Activated CD4-positive, alpha-beta memory T cell treated with anti-CD3 and anti-CD28 coated beads, Interleukin-2, amount 10 ng/mL, durations not matched to agents 7 days and 5 days (primary cell): ENCODE measurements at regions not wholly inside any gene's neighbourhood (a gene's known extent, or its start where the extent isn't known, plus 50 kb on each side); places are given as distances from the start of the nearest gene placed in this dataset.

Experiments used
- CTCF ChIA-PET: fragments of 350-600 bp; sonication (Branson Sonifier 250); formaldehyde crosslinking; loops from one replicate; lab custom pipeline; 2021; ENCODE audit warnings: antibody characterized with exemption, inconsistent platforms; lab: Charles Lee
- POLR2A ChIA-PET: fragments of 350-600 bp; sonication (Branson Sonifier 250); formaldehyde crosslinking; loops from one replicate; lab custom pipeline; 2021; ENCODE audit warnings: antibody characterized with exemption; lab: Charles Lee
- DNase-seq: peaks from one replicate; pipeline ENCODE4 v3.0.0-alpha.2; 2020
- H3K27ac Mint-ChIP-seq: one replicate; pipeline ENCODE4 v1.8.0; 2021; ENCODE audit warnings: mild to moderate bottlenecking, mixed read lengths
- H3K27me3 Mint-ChIP-seq: one replicate; pipeline ENCODE4 v1.8.0; 2021; ENCODE audit warnings: mixed read lengths
- H3K36me3 Mint-ChIP-seq: one replicate; pipeline ENCODE4 v1.8.0; 2021; ENCODE audit warnings: low read depth, mixed read lengths
- H3K4me1 Mint-ChIP-seq: one replicate; pipeline ENCODE4 v1.8.0; 2021; ENCODE audit warnings: mixed read lengths
- H3K4me3 Mint-ChIP-seq: one replicate; pipeline ENCODE4 v1.8.0; 2021; ENCODE audit warnings: mild to moderate bottlenecking, mixed read lengths
- H3K9me3 Mint-ChIP-seq: one replicate; pipeline ENCODE4 v1.8.0; 2021; ENCODE audit warnings: mixed read lengths

DNA sequence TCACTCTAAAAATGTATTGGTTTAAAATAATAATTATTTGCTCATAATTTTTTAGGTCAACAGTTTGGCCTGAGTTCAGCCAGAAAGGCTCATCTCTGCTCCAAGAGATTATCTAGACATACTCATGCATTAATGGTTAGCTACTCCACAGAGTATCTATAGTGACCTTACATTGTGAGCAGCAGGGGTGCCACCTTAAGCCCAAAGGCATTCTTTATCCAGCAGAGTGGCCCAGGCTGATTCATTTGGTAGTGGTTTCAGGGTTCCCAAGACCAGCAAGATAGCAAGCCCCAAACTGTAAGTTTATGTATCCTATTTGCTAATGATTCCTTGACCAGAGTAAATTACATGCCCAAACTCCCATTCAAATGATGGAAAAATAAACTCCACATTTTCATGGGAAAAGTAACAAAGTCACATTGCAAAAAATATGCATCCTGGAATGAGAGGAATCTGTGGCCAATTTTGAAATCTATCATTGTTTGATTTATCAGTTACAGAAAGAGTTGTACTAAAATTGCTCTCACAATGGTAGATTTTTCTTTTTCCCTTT, 182.6 kb upstream of the KCNK2 start:
- ChIA-PET CTCF (no interaction called here), POLR2A (no interaction called here)
- Mint-ChIP-seq H3K27ac (no peak overlapping the region), H3K4me3 (no peak overlapping the region), H3K27me3 (no peaks in the 10 kb centered on the region), H3K36me3 (no peaks in the 10 kb centered on the region), H3K4me1 (no peaks in the 10 kb centered on the region), H3K9me3 (no peaks in the 10 kb centered on the region)
- DNase-seq, result no peak

DNA sequence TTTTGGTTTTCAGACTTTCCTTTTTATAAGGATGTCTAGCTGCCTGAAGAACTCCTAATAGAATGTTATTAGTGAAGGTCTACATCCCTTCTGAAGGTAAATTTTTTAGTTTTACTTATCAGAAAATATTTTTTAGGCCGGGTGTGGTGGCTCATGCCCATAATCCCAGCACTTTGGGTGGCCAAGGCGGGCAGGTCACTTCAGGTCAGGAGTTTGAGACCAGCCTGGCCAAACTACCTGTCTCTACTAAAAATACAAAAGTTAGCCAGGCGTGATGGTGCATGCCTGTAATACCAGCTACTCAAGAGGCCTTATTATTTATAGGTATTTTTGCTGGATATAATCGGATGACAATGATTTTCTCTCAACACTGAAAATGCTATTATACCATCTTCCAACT, 181.9 kb upstream of the KCNK2 start:
- POLR2A ChIA-PET, result no interaction called here

DNA sequence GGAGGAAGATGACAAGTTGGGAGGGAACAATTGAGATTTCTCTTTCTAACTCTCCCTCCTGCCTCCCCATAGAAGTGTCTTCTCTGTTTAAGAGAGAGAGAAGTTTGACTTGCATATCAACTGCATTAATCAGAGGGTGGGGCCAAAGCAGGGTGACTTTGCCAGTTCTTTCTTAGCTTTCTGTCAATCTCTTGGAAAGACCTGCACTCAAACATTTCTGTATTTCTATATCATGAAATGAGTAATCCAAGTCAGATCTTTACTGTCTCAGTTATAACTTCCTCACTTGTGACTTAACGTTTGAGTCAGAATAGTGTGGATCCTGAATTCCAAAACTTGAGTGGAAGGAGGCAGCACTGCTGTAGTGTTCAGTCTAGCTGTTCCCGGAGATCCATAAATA, 180.8 kb upstream of the KCNK2 start:
- Mint-ChIP-seq H3K4me3 (no peak overlapping the region), H3K9me3 (no peaks in the 10 kb centered on the region), H3K4me1 (no peaks in the 10 kb centered on the region), H3K27ac (no peak overlapping the region), H3K27me3 (no peaks in the 10 kb centered on the region), H3K36me3 (no peaks in the 10 kb centered on the region)
- DNase-seq, result no peak
- POLR2A ChIA-PET, result no interaction called here
- CTCF ChIA-PET, result no interaction called here

More for the DNA sequence above, 181.9 kb upstream of the KCNK2 start:
- H3K9me3 Mint-ChIP-seq, result no peaks in the 10 kb centered on the region
- H3K36me3 Mint-ChIP-seq, result no peaks in the 10 kb centered on the region
- no peaks in the 10 kb centered on the region for H3K27me3 Mint-ChIP-seq
- DNase-seq, result no peak
- no peak overlapping the region for H3K27ac Mint-ChIP-seq
- no peak overlapping the region for H3K4me3 Mint-ChIP-seq
- CTCF ChIA-PET, result no interaction called here
- no peaks in the 10 kb centered on the region for H3K4me1 Mint-ChIP-seq

DNA sequence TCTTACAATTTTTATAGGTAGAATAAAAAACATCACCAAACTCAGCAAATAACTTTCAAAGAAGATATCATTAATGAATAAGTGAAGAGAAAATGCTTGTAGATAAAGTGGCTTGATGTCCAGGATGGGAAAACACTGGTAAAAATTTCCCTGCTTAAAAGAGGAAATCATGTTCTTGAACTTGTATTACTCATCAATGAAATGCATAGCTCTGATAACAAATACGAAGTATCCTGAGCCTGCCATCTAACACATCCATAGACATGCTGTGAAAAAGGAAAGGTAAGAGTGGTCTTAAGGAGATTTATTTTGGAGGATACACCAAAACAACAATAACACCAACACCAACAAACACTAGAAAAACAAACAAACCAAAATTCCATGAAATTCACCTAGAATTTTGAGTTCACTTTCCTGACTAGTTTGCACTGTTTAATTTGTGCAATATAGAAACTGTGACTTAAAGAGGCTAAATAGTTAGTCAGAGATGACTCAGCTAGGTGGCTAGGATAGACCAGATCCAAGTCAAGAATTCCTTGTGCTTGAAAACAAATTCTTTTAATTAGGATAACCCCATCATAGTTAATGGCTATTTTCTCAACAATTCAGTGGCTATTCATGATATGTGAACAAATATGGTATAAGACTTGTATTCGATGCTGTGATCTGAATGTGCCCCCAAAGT, 179.8 kb upstream of the KCNK2 start:
- no peaks in the 10 kb centered on the region for H3K36me3 Mint-ChIP-seq
- H3K27me3 Mint-ChIP-seq, result no peaks in the 10 kb centered on the region
- no peak for DNase-seq
- ChIA-PET CTCF (no interaction called here), POLR2A (no interaction called here)
- no peaks in the 10 kb centered on the region for H3K9me3 Mint-ChIP-seq
- H3K4me3 Mint-ChIP-seq, result no peak overlapping the region
- H3K4me1 Mint-ChIP-seq, result no peaks in the 10 kb centered on the region
- H3K27ac Mint-ChIP-seq, result no peak overlapping the region

DNA sequence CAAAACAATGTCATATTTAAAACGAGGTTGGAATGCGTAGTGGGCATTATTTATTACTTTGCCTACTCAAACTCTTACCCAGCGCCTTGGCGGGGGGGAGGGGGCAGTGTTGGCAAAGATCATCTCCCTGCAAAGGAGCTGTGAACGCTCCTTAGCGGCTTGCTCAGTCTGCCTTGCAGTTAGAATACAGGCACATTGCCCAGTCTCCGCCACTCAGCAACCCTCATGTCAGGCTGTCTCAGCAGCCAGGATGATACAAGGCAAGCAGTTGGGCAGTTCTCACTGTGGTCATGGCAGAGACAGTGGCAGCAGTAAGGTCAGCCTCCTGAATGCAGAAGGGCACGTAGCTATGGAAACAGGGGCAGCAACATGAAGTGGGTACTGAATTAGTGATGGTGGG, 170.4 kb upstream of the KCNK2 start:
- no peaks in the 10 kb centered on the region for H3K27me3 Mint-ChIP-seq
- no peaks in the 10 kb centered on the region for H3K4me1 Mint-ChIP-seq
- no peak for DNase-seq
- no peaks in the 10 kb centered on the region for H3K9me3 Mint-ChIP-seq
- POLR2A ChIA-PET, result no interaction called here
- H3K36me3 Mint-ChIP-seq, result no peaks in the 10 kb centered on the region
- no peak overlapping the region for H3K27ac Mint-ChIP-seq
- H3K4me3 Mint-ChIP-seq, result no peak overlapping the region
- CTCF ChIA-PET, result no interaction called here

DNA sequence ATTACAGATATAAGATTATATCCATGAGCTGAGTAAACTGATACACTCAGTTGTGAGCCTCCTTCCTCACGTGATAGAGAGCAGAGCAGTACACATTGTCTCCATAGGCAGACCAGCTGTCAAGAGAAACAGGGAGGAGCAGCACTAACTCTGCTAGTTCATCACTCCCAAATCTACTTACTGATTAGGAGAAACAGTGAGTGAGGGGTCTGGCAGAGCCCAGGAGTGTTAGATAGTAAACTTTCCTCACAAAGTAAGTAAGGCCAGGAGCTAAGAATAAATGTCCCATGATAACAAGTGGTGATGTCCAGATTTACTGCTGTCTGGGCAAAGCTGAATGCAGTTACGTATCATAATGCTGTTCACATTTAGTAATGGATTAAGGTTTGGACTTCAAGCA, 168.6 kb upstream of the KCNK2 start:
- POLR2A ChIA-PET, result no interaction called here
- Mint-ChIP-seq H3K9me3 (no peaks in the 10 kb centered on the region), H3K4me3 (no peak overlapping the region), H3K36me3 (no peaks in the 10 kb centered on the region), H3K27ac (no peak overlapping the region), H3K4me1 (no peaks in the 10 kb centered on the region), H3K27me3 (no peaks in the 10 kb centered on the region)
- CTCF ChIA-PET, result no interaction called here
- no peak for DNase-seq

DNA sequence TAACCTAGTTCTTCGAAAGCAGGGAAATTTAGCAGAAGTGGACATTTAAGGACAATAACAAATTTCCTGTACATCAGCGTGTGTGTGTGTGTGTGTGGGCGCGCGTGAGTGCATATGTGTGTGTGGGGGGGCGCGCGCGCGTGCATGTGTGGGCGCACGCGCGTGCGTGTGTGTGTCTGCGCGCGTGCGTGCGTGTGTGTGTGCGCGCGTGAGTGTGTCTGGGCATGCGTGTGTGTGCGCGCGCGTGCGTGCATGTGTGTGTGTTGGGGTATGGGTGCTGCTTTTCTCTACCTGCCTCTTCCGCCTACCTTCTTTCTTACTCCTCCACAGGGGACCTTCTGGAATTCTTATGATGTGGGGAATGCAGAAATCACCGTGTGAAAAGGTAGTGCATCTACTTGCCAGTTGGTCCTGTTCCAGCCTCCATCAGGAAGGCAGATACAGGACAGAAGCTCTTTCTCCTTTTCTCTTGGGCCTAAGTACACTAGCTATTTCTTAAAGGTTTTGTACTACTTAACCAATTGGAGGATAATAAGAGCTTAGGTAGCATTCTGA, 165.4 kb upstream of the KCNK2 start:
- Mint-ChIP-seq H3K36me3 (no peaks in the 10 kb centered on the region), H3K4me1 (no peaks in the 10 kb centered on the region), H3K9me3 (no peaks in the 10 kb centered on the region), H3K4me3 (no peak overlapping the region), H3K27me3 (no peaks in the 10 kb centered on the region), H3K27ac (no peak overlapping the region)
- ChIA-PET POLR2A (no interaction called here), CTCF (no interaction called here)
- no peak for DNase-seq

DNA sequence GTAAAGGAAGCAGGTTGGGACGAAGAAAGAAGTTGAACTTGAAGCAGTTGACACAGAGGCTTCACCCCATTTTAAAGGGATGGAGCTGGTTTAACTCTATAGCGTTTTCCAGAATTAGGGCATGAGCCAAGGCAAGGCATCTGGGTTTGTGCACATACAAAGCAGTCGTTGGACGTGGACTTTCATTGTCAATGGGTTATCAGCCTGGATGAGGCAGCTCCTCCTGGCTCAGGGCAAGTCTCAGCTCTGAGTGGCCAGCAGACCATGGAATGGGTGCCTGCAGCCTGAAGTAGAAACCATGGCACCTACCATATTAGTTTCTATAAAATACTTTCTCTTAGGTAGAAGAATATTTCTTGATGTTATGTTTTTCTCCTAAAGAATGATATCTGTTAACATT, 163.8 kb upstream of the KCNK2 start:
- Mint-ChIP-seq H3K27ac (no peak overlapping the region), H3K27me3 (no peaks in the 10 kb centered on the region), H3K9me3 (no peaks in the 10 kb centered on the region), H3K4me3 (no peak overlapping the region), H3K4me1 (no peaks in the 10 kb centered on the region), H3K36me3 (no peaks in the 10 kb centered on the region)
- no peak for DNase-seq
- ChIA-PET POLR2A (no interaction called here), CTCF (no interaction called here)

DNA sequence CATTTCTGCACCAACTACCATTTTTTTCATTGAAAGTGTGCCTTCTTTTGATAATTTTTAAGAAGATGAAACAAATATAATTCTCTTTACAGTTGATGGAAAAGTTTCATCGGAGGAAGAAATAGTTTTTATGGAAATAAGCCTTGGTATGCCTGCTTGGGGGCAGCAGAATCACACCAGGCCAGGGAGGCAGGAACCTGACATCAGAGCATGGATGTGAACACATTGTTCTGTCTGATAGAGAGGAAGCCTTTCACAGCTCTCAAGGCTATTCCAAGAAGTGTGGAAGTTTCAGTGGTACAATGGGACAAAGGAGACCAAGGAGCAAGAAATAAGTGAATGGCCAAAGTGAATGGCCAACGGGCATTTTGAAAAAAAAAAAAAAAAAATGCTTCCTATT, 162.2 kb upstream of the KCNK2 start:
- CTCF ChIA-PET, result no interaction called here
- Mint-ChIP-seq H3K9me3 (no peaks in the 10 kb centered on the region), H3K27ac (no peak overlapping the region), H3K36me3 (no peaks in the 10 kb centered on the region), H3K27me3 (no peaks in the 10 kb centered on the region), H3K4me1 (no peaks in the 10 kb centered on the region), H3K4me3 (no peak overlapping the region)
- DNase-seq, result no peak
- POLR2A ChIA-PET, result no interaction called here

DNA sequence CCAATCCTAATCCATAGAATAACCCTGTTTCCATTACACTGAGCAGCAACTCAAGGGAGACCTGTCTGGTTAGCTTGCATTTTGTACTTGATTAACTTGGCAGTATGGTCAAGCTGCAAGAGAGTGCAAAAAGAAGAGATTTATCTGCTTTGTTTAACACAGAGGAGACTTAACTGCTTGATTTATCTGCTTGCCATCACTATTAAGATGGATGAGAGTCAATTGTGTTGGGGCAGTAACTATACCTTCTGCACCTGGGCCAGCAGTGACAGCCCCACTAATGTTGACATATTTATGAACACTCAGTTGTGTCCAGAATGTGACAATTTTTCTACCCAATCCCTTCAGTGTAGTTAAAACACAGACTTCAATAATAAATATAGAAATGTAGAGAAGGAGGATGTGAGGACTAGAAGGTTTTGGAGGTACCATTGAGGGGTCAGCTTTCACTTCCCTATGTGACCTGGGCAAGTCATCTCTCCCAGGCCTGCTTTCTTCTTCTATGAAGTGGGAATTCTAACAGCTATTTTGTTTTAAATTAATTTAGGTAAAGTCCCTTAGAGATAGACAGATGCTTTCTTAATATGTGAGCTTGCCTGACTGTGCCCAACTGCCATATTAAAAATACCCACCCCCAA, 159.1 kb upstream of the KCNK2 start:
- Mint-ChIP-seq H3K4me1 (no peaks in the 10 kb centered on the region), H3K4me3 (no peak overlapping the region), H3K9me3 (no peaks in the 10 kb centered on the region), H3K27ac (no peak overlapping the region), H3K36me3 (no peaks in the 10 kb centered on the region), H3K27me3 (no peaks in the 10 kb centered on the region)
- ChIA-PET CTCF (no interaction called here), POLR2A (no interaction called here)
- no peak for DNase-seq

DNA sequence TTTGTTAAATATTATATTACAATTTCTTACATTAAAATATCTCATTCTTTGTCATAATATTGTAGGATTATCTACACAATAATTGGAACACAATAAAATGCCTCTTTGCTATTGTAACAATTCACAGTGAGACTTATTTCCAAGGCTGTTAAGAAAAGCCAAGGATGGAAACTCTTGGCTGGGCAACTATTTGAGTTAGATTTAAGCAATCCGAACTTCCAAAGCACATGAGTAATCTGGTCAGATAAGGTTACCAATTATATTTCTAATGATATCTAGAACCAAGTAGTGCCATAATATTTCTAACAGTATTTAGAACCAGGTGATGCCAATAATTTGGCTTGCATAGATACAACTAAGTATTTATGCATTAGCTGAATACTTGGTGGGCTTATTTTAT, 154.7 kb upstream of the KCNK2 start:
- ChIA-PET POLR2A (no interaction called here), CTCF (no interaction called here)
- H3K36me3 Mint-ChIP-seq, result no peaks in the 10 kb centered on the region
- H3K4me1 Mint-ChIP-seq, result no peaks in the 10 kb centered on the region
- H3K27me3 Mint-ChIP-seq, result no peaks in the 10 kb centered on the region
- DNase-seq, result no peak
- no peak overlapping the region for H3K4me3 Mint-ChIP-seq
- H3K9me3 Mint-ChIP-seq, result no peaks in the 10 kb centered on the region
- no peak overlapping the region for H3K27ac Mint-ChIP-seq

DNA sequence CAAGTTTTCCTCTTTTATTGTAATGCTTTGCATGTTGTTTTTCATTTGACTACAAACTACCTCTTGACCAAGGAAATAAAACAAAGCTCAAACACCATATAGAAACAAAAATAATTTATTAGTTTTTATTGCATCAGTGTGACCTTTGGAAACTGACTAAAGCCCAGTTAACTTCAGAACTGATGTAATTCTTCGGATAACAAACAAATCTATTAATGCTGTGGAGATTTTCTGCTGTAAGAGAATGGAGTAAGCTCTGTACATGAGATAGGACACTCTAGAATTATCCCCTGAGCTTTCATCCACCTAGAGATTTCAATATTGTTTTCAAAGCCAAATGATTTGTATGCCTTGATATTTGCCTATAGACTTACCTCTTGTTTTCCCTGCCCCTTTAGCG, 154.0 kb upstream of the KCNK2 start:
- no peak for DNase-seq
- no peaks in the 10 kb centered on the region for H3K36me3 Mint-ChIP-seq
- H3K27me3 Mint-ChIP-seq, result no peaks in the 10 kb centered on the region
- CTCF ChIA-PET, result no interaction called here
- no peaks in the 10 kb centered on the region for H3K9me3 Mint-ChIP-seq
- H3K27ac Mint-ChIP-seq, result no peak overlapping the region
- no peaks in the 10 kb centered on the region for H3K4me1 Mint-ChIP-seq
- no peak overlapping the region for H3K4me3 Mint-ChIP-seq
- POLR2A ChIA-PET, result no interaction called here

DNA sequence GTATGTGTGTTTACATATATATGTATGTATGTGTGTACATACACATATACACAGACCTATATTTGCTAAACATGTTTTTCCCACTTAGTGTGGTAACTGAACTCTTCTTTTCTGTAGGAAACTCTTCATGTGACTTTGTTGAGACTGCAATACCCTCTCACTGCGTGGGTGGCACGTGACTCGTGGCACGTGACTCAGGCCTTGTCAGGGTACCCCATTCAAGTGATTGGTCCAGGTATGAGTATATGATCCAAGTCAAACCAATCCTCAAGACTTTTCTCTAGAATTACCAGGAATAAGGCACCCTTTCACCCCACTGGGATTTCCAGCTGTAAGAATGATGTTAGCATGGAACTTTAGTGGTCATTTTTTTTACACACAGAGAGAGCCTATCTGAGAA, 149.2 kb upstream of the KCNK2 start:
- DNase-seq, result no peak
- Mint-ChIP-seq H3K27ac (no peak overlapping the region), H3K4me3 (no peak overlapping the region), H3K27me3 (no peaks in the 10 kb centered on the region), H3K36me3 (no peaks in the 10 kb centered on the region), H3K4me1 (no peaks in the 10 kb centered on the region), H3K9me3 (no peaks in the 10 kb centered on the region)
- ChIA-PET CTCF (no interaction called here), POLR2A (no interaction called here)

DNA sequence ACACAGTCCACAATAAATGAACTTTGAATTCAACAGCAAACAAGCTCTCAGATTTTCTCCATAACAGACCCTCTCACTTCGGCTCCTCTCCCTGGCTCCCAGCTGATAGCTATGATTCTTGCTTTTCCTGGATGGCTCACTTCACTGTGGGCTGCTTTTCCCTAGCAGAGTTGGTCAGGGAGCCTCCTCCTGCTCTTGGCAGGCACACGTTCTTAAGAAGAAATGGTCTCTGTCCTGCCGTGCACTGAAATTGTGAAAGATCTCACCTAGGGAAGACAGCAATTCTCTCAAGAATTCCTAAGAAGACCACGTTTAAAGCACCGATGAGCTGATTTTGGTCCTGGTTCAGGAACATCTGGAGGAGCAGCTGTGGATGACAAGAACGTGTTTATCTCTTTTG, 148.5 kb upstream of the KCNK2 start:
- ChIA-PET CTCF (no interaction called here), POLR2A (no interaction called here)
- no peaks in the 10 kb centered on the region for H3K36me3 Mint-ChIP-seq
- no peak overlapping the region for H3K27ac Mint-ChIP-seq
- DNase-seq, result no peak
- no peaks in the 10 kb centered on the region for H3K4me1 Mint-ChIP-seq
- H3K4me3 Mint-ChIP-seq, result no peak overlapping the region
- no peaks in the 10 kb centered on the region for H3K27me3 Mint-ChIP-seq
- no peaks in the 10 kb centered on the region for H3K9me3 Mint-ChIP-seq
